ENCODE measurements at regions not wholly inside any gene's neighbourhood (a gene's known extent, or its start where the extent isn't known, plus 50 kb on each side); places are given as distances from the start of the nearest gene placed in this dataset.
"Not testable (repeated sequence)": the region's sequence is repeated elsewhere in the genome, so short reads cannot be mapped to it uniquely, and the experiment has no call there.

- Histone ChIP-seq H3K27me3 (no peaks in the 10 kb centered on the region), H3K36me3 (no peaks in the 10 kb centered on the region), H3K9me3 (no peaks in the 10 kb centered on the region), H3K4me1 (no peaks in the 10 kb centered on the region), H3K4me3 (replicated peaks in 1 of 3) (no peak overlapping the region), H3K27ac (no peak overlapping the region)
- TF ChIP-seq CTCF (IDR thresholded peaks at IDR 0.05): no peak
- TF ChIP-seq POLR2A (IDR thresholded peaks at IDR 0.05): no peak
- 46 to 47% methylated on average over 4 of the region's 4 CpGs for WGBS, 2 donors
- intact Hi-C loops (cut with DNase I): no loop called here
- no peak for DNase-seq
Observed at GRCh38 chr6:133787859-133788505, 100.9 kb upstream of the TCF21 start.

- H3K27ac ChIP-seq: no peak overlapping the region
- TF ChIP-seq CTCF (IDR thresholded peaks at IDR 0.05) (no peak), POLR2A (IDR thresholded peaks at IDR 0.05) (no peak)
- no peak overlapping the region for H3K4me3 ChIP-seq (replicated peaks in 1 of 3)
- no peaks in the 10 kb centered on the region for H3K4me1 ChIP-seq
- H3K36me3 ChIP-seq: no peaks in the 10 kb centered on the region
- no peak for DNase-seq
- H3K9me3 ChIP-seq: no peaks in the 10 kb centered on the region
- WGBS, 2 donors: 90% methylated on average over 3 of the region's 3 CpGs
- H3K27me3 ChIP-seq: no peaks in the 10 kb centered on the region
- intact Hi-C loops (cut with DNase I): no loop called here
Observed at GRCh38 chr6:133788556-133788955, 100.4 kb upstream of the TCF21 start.

GRCh38 chr6:133789449-133789848 is 99.5 kb upstream of the TCF21 start:
- H3K4me1 ChIP-seq; intact Hi-C loops (cut with DNase I); H3K4me3 ChIP-seq (replicated peaks in 1 of 3); H3K9me3 ChIP-seq; H3K36me3 ChIP-seq; H3K27ac ChIP-seq; DNase-seq; H3K27me3 ChIP-seq: not testable (repeated sequence)
- 87 to 89% methylated on average over 1 of the region's 1 CpG for WGBS, 2 donors

GRCh38 chr6:133790756-133791155 is 98.2 kb upstream of the TCF21 start:
- H3K27me3 ChIP-seq; H3K9me3 ChIP-seq; DNase-seq; intact Hi-C loops (cut with DNase I); H3K27ac ChIP-seq; H3K36me3 ChIP-seq; H3K4me3 ChIP-seq (replicated peaks in 1 of 3); H3K4me1 ChIP-seq: not testable (repeated sequence)

- H3K4me3 ChIP-seq (replicated peaks in 1 of 3); H3K27ac ChIP-seq; intact Hi-C loops (cut with DNase I); H3K9me3 ChIP-seq; H3K27me3 ChIP-seq; DNase-seq; H3K36me3 ChIP-seq; H3K4me1 ChIP-seq: not testable (repeated sequence)
- WGBS, 2 donors: 71 to 76% methylated on average over 2 of the region's 2 CpGs
Observed at GRCh38 chr6:133795051-133795450, 93.9 kb upstream of the TCF21 start.

GRCh38 chr6:133796235-133796634 is 92.7 kb upstream of the TCF21 start:
- Histone ChIP-seq H3K27me3 (no peaks in the 10 kb centered on the region), H3K4me1 (no peaks in the 10 kb centered on the region), H3K9me3 (no peaks in the 10 kb centered on the region), H3K36me3 (no peaks in the 10 kb centered on the region), H3K27ac (no peak overlapping the region), H3K4me3 (replicated peaks in 1 of 3) (no peak overlapping the region)
- TF ChIP-seq CTCF (IDR thresholded peaks at IDR 0.05) (no peak), POLR2A (IDR thresholded peaks at IDR 0.05) (no peak)
- no peak for DNase-seq
- intact Hi-C loops (cut with DNase I): no loop called here
- WGBS, 2 donors: 67 to 70% methylated on average over 1 of the region's 1 CpG

- Histone ChIP-seq H3K27me3 (no peaks in the 10 kb centered on the region), H3K27ac (no peak overlapping the region), H3K4me1 (no peaks in the 10 kb centered on the region), H3K4me3 (replicated peaks in 1 of 3) (no peak overlapping the region), H3K9me3 (no peaks in the 10 kb centered on the region), H3K36me3 (no peaks in the 10 kb centered on the region)
- intact Hi-C loops (cut with DNase I): no loop called here
- TF ChIP-seq CTCF (IDR thresholded peaks at IDR 0.05) (no peak), POLR2A (IDR thresholded peaks at IDR 0.05) (no peak)
- DNase-seq: no peak
- 77 to 87% methylated on average over 1 of the region's 1 CpG for WGBS, 2 donors
Observed at GRCh38 chr6:133799043-133799442, 89.9 kb upstream of the TCF21 start.
